Epithelial cell of proximal tubule (primary cell): ENCODE measurements at regions not wholly inside any gene's neighbourhood (a gene's known extent, or its start where the extent isn't known, plus 50 kb on each side); places are given as distances from the start of the nearest gene placed in this dataset.

Experiments used
- DNase-seq: peaks from one replicate; pipeline ENCODE4 v3.0.0-alpha.2; 2011; ENCODE audit warnings: low read depth
- H3K4me3 ChIP-seq: 2 replicates; pipeline ENCODE4 v1.5.1; 2011; ENCODE audit warnings: low read depth, mild to moderate bottlenecking, low read length
- TF ChIP-seq, protein P1 (sequence below): conservative IDR thresholded peaks from 2 replicates; pipeline ENCODE4 v1.5.1; 2012; ENCODE audit warnings: low read depth, mild to moderate bottlenecking, low read length

DNA sequence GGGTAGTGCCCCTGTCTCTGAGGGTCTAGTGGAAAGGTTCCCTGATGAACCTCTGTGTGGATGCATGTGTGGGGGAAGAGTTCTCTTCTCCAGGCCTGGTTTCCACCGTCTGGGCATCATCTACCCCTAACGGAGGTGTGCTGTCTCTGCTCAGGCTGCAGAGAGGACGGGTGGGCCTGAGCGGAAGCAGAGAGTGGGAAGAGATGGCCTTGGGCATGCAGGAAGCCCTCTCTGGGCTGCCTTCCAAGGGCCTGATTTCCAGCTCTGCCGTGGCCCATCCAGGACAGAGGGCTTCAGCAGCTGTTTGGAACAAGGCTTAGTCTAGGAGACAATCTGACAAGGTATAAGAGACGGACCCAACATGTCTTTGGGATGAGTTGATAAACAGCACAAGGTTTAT is 220.1 kb upstream of the DTNBP1 start:
- H3K4me3 ChIP-seq = no peak overlapping the region
- DNase-seq = no peak
- TF ChIP-seq, protein P1, sequence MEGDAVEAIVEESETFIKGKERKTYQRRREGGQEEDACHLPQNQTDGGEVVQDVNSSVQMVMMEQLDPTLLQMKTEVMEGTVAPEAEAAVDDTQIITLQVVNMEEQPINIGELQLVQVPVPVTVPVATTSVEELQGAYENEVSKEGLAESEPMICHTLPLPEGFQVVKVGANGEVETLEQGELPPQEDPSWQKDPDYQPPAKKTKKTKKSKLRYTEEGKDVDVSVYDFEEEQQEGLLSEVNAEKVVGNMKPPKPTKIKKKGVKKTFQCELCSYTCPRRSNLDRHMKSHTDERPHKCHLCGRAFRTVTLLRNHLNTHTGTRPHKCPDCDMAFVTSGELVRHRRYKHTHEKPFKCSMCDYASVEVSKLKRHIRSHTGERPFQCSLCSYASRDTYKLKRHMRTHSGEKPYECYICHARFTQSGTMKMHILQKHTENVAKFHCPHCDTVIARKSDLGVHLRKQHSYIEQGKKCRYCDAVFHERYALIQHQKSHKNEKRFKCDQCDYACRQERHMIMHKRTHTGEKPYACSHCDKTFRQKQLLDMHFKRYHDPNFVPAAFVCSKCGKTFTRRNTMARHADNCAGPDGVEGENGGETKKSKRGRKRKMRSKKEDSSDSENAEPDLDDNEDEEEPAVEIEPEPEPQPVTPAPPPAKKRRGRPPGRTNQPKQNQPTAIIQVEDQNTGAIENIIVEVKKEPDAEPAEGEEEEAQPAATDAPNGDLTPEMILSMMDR = no peak

DNA sequence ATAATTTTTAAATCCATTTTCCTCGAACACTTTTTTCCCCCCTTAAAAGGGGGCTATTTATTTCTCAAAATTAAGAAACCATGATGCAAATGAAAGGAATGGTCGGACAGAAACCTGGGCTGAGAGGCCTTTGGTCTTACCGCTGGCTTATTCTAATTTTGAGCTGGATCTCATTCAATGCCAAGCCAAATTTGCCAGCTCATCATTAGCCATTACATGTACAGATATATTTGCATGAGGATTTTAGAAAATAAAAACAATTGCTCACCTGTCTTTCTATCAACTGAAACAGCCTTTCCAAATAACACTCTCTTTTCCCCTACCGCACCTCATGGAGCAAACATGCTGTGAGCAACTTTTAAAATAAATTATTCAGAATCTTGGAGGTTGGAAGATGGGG is 219.5 kb upstream of the DTNBP1 start:
- TF ChIP-seq, protein P1 = no peak
- no peak for DNase-seq
- no peak overlapping the region for H3K4me3 ChIP-seq

DNA sequence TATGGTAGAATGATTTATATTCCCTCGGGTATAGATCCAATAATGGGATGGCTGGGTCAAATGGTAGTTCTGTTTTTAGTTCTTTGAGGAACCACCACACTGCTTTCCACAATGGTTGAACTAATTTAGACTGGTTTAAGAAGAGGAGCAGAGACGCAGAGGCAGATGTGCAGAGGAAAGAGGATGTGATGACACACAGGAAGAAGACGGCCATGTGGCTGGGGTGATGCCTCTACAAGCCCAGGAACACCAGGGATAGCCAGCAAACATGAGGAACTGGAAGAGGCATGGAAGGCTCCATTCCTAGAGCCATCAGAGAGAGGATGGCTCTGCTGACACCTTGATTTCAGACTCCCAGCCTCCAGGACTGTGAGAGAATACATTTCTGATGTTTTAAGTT is 218.3 kb upstream of the DTNBP1 start:
- DNase-seq = no peak
- TF ChIP-seq, protein P1 = no peak
- no peak overlapping the region for H3K4me3 ChIP-seq

DNA sequence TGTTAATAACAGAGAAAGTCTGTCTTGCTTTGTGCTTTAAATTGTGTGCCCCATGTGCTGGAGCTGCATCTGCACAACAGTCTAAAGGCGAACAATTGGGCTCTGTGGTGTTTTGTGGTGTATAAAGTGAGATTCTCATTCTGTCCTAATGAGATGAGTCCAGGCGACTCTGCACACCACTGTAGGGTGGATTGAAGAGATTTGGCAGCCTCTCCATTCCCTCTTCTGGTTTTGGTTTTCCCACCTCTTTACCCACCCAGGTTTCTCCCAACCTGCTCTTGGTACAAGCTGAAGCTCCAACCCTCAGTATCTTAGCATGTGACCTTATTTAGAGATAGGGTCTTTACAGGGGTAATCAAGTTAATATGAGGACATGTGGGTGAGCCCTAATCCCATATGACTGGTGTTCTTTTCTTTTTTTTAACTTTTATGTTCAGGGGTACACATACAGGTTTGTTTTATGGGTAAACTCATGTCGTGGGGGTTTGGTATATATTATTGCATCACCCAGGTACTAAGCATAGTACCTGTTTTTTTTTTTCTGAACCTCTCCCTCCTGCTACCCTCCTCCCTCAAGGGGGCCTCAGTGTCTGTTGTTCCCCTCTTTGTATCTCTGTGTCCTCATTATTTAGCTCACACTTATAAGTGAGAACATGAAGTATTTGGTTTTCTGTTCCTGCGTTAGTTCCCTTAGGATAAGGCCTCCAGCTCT is 217.6 kb upstream of the DTNBP1 start:
- DNase-seq = no peak
- H3K4me3 ChIP-seq = no peak overlapping the region
- TF ChIP-seq, protein P1 = no peak

DNA sequence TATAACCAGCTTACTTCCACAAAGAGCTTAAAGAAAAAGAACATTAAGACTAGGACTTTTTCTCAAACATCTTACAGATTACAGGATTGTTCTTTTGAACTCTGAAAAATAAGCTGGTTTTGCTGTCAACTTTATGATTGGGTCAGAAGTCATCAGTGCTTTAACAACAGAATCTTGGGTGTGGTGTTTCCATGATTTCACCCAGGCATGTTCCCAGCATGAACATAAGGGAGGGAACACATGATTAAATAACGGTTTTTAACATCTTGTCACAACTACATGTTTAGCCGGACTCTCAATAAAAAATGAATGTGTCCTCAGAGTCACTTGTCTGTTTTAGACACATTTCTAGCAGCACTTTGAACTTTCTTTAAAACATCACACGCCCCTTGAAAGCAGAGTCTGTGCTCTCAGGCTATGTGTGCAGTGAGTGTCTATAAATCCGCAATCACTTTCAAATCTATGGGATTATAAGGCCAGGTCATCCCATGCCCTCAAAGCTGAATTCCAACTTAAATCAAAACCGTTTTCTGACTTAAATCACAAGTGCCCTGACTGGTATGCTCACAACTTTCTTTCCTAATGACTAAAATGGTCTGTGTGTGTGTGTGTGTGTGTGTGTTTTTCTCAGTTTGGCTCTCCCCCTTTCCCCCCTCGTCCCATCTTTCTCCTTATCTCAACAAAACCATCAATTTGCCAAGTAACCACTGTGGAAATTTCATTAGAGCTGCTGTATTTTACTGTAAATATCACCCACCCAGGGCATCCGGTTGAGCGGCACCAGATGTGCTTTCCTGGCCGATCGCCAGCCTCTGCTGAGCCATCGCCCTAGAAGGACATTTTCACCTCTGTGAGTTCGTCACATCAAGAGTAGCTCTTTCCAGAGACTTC is 216.8 kb upstream of the DTNBP1 start:
- TF ChIP-seq, protein P1 = no peak
- DNase-seq = no peak

DNA sequence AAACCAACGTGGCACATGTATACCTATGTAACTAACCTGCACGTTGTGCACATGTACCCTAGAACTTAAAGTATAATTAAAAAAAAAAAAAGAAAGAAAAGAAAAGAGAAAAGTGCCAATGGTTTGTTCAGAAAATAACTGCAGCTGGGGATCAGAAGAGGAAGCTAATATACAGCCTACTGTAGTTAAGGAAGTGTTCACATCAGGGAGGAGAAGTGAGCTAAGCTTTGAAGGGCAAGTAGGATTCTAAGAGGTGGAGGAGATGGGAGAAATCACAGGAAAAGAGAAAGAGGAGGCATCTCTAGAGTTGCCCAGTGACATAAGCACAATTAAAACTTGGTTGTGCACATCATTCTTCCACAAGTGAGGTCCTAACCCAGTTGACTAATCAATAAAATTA is 214.4 kb upstream of the DTNBP1 start:
- no peak overlapping the region for H3K4me3 ChIP-seq
- TF ChIP-seq, protein P1 = no peak
- no peak for DNase-seq

More for the DNA sequence above, 216.8 kb upstream of the DTNBP1 start:
- H3K4me3 ChIP-seq = no peak overlapping the region
